ENCODE measurements at regions not wholly inside any gene's neighbourhood (a gene's known extent, or its start where the extent isn't known, plus 50 kb on each side); places are given as distances from the start of the nearest gene placed in this dataset.

- Histone ChIP-seq H3K36me3 (no peaks in the 10 kb centered on the region), H3K9me3 (replicated peaks) (no peaks in the 10 kb centered on the region), H3K4me3 (no peak overlapping the region), H3K27me3 (0 out of 2 replicates have a peak, but pooled peaks cover 4% of the 10 kb centered on the region), H3K27ac (no peak overlapping the region), H3K4me1 (no peaks in the 10 kb centered on the region)
- DNase-seq = no peak
Observed at GRCh38 chr3:96169111-96169766, 645.2 kb upstream of the EPHA6 start.

- no peak for DNase-seq
- H3K4me3 ChIP-seq = no peak overlapping the region
- H3K9me3 ChIP-seq (replicated peaks) = no peaks in the 10 kb centered on the region
- no peaks in the 10 kb centered on the region for H3K4me1 ChIP-seq
- no peak overlapping the region for H3K27ac ChIP-seq
- no peaks in the 10 kb centered on the region for H3K27me3 ChIP-seq
- no peaks in the 10 kb centered on the region for H3K36me3 ChIP-seq
Observed at GRCh38 chr3:96172917-96173316, 641.5 kb upstream of the EPHA6 start.

GRCh38 chr3:96175500-96175899 lies 638.9 kb upstream of the EPHA6 start:
- Histone ChIP-seq H3K4me3 (no peak overlapping the region), H3K4me1 (no peaks in the 10 kb centered on the region), H3K27ac (no peak overlapping the region), H3K36me3 (no peaks in the 10 kb centered on the region), H3K27me3 (no peaks in the 10 kb centered on the region), H3K9me3 (replicated peaks) (no peaks in the 10 kb centered on the region)
- no peak for DNase-seq

GRCh38 chr3:96182756-96183155 lies 631.6 kb upstream of the EPHA6 start:
- H3K9me3 ChIP-seq (replicated peaks) = no peaks in the 10 kb centered on the region
- H3K27me3 ChIP-seq = no peaks in the 10 kb centered on the region
- DNase-seq = peak in 1 of 2 experiments; percentile 14
- no peak overlapping the region for H3K4me3 ChIP-seq
- no peaks in the 10 kb centered on the region for H3K4me1 ChIP-seq
- no peak overlapping the region for H3K27ac ChIP-seq
- H3K36me3 ChIP-seq = no peaks in the 10 kb centered on the region

GRCh38 chr3:96183871-96184270 lies 630.5 kb upstream of the EPHA6 start:
- Histone ChIP-seq H3K4me1 (no peaks in the 10 kb centered on the region), H3K27me3 (no peaks in the 10 kb centered on the region), H3K27ac (no peak overlapping the region), H3K4me3 (no peak overlapping the region), H3K36me3 (no peaks in the 10 kb centered on the region), H3K9me3 (replicated peaks) (no peaks in the 10 kb centered on the region)
- no peak for DNase-seq

- Histone ChIP-seq H3K4me1 (no peaks in the 10 kb centered on the region), H3K36me3 (no peaks in the 10 kb centered on the region), H3K9me3 (replicated peaks) (no peaks in the 10 kb centered on the region), H3K4me3 (no peak overlapping the region), H3K27ac (no peak overlapping the region), H3K27me3 (no peaks in the 10 kb centered on the region)
- DNase-seq = no peak
Observed at GRCh38 chr3:96190024-96190616, 624.3 kb upstream of the EPHA6 start.

- Histone ChIP-seq H3K4me3 (no peak overlapping the region), H3K27me3 (no peaks in the 10 kb centered on the region), H3K9me3 (replicated peaks) (no peaks in the 10 kb centered on the region), H3K36me3 (no peaks in the 10 kb centered on the region), H3K27ac (no peak overlapping the region), H3K4me1 (no peaks in the 10 kb centered on the region)
- no peak for DNase-seq
Observed at GRCh38 chr3:96192966-96193550, 621.3 kb upstream of the EPHA6 start.

- Histone ChIP-seq H3K27me3 (no peaks in the 10 kb centered on the region), H3K36me3 (no peaks in the 10 kb centered on the region; the same call in 1 of the 2 replicates), H3K4me1 (no peaks in the 10 kb centered on the region; the same call in 1 of the 2 replicates), H3K4me3 (no peak overlapping the region), H3K27ac (no peak overlapping the region), H3K9me3 (replicated peaks) (no peaks in the 10 kb centered on the region)
- no peak for DNase-seq
Observed at GRCh38 chr3:96200897-96201296, 613.5 kb upstream of the EPHA6 start.

- H3K27me3 ChIP-seq = no peaks in the 10 kb centered on the region
- H3K9me3 ChIP-seq (replicated peaks) = no peaks in the 10 kb centered on the region
- H3K27ac ChIP-seq = no peak overlapping the region
- DNase-seq = no peak
- H3K36me3 ChIP-seq = no peaks in the 10 kb centered on the region; the same call in 1 of the 2 replicates
- no peak overlapping the region for H3K4me3 ChIP-seq
- H3K4me1 ChIP-seq = no peaks in the 10 kb centered on the region; the same call in 1 of the 2 replicates
Observed at GRCh38 chr3:96201463-96201862, 612.9 kb upstream of the EPHA6 start.

- H3K9me3 ChIP-seq (replicated peaks) = no peaks in the 10 kb centered on the region
- H3K27me3 ChIP-seq = no peaks in the 10 kb centered on the region
- H3K36me3 ChIP-seq = no peaks in the 10 kb centered on the region; the same call in 1 of the 2 replicates
- no peak overlapping the region for H3K27ac ChIP-seq
- H3K4me3 ChIP-seq = no peak overlapping the region
- DNase-seq = no peak
- H3K4me1 ChIP-seq = no peaks in the 10 kb centered on the region; the same call in 1 of the 2 replicates
Observed at GRCh38 chr3:96202181-96202580, 612.2 kb upstream of the EPHA6 start.

- no peak for DNase-seq
- H3K36me3 ChIP-seq = no peaks in the 10 kb centered on the region
Observed at GRCh38 chr3:96209699-96210098, 604.7 kb upstream of the EPHA6 start.

GRCh38 chr3:96213393-96213792 lies 601.0 kb upstream of the EPHA6 start:
- H3K27me3 ChIP-seq = no peaks in the 10 kb centered on the region
- no peaks in the 10 kb centered on the region for H3K36me3 ChIP-seq
- H3K4me1 ChIP-seq = no peaks in the 10 kb centered on the region
- DNase-seq = peak in 1 of 2 experiments; percentile 7
- no peaks in the 10 kb centered on the region for H3K9me3 ChIP-seq (replicated peaks)
- no peak overlapping the region for H3K4me3 ChIP-seq
- H3K27ac ChIP-seq = no peak overlapping the region

More at GRCh38 chr3:96209699-96210098, 604.7 kb upstream of the EPHA6 start:
- Histone ChIP-seq H3K4me1 (no peaks in the 10 kb centered on the region), H3K27ac (no peak overlapping the region), H3K9me3 (replicated peaks) (no peaks in the 10 kb centered on the region), H3K4me3 (no peak overlapping the region), H3K27me3 (no peaks in the 10 kb centered on the region)

GRCh38 chr3:96214941-96215340 lies 599.5 kb upstream of the EPHA6 start:
- DNase-seq = no peak
- Histone ChIP-seq H3K9me3 (replicated peaks) (no peaks in the 10 kb centered on the region), H3K27me3 (no peaks in the 10 kb centered on the region), H3K4me1 (no peaks in the 10 kb centered on the region), H3K27ac (no peak overlapping the region), H3K36me3 (no peaks in the 10 kb centered on the region), H3K4me3 (no peak overlapping the region)

- Histone ChIP-seq H3K9me3 (replicated peaks) (no peaks in the 10 kb centered on the region), H3K4me3 (no peak overlapping the region)
Observed at GRCh38 chr3:96225494-96225893, 588.9 kb upstream of the EPHA6 start.

GRCh38 chr3:96233679-96234078 lies 580.7 kb upstream of the EPHA6 start:
- H3K4me3 ChIP-seq = no peak overlapping the region
- no peaks in the 10 kb centered on the region for H3K36me3 ChIP-seq
- DNase-seq = no peak
- H3K4me1 ChIP-seq = no peaks in the 10 kb centered on the region
- H3K9me3 ChIP-seq (replicated peaks) = no peaks in the 10 kb centered on the region
- no peak overlapping the region for H3K27ac ChIP-seq
- H3K27me3 ChIP-seq = no peaks in the 10 kb centered on the region; the same call in 1 of the 2 replicates

More at GRCh38 chr3:96225494-96225893, 588.9 kb upstream of the EPHA6 start:
- Histone ChIP-seq H3K36me3 (no peaks in the 10 kb centered on the region), H3K27ac (no peak overlapping the region), H3K4me1 (no peaks in the 10 kb centered on the region), H3K27me3 (no peaks in the 10 kb centered on the region)
- DNase-seq = no peak
